ENCODE measurements at regions not wholly inside any gene's neighbourhood (a gene's known extent, or its start where the extent isn't known, plus 50 kb on each side); places are given as distances from the start of the nearest gene placed in this dataset.

GRCh38 chr2:41967476-41968181 lies 80.2 kb upstream of the PKDCC start:
- DNase-seq = no peak

- no peak for DNase-seq
Observed at GRCh38 chr2:41968182-41968578, 79.6 kb upstream of the PKDCC start.

DNA sequence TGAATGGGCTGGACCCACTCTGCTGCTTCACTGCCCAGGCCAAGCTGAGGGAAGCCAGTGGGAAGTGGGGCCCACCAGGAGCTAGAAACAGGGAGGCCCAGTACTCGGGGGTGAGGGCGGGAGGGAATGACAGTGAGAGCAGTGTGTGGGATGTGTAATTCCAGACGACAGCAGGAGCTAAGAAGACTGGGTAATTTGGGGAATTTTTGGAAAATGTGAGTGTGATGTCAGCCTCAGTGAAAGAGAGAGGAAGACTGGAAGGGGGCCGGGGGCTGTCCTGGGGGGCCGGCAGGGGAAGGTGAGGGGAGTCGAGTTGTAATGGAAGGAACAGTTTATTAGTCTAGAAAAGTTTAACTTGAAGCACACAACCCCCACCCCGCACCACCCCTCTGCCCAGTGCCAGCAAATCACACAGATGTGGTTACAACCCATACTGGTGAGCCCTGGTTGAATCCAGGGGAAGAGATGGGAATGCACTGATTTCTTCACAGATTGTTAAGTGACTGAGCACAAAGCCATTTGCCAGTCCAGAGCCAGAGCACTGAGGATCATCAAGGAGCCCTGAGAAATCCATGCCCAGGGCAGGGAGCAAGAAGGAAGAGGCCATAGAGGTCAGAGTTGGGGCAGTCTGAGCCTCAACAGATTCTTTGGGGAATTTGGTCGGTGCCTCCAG lies 76.7 kb upstream of the PKDCC start:
- DNase-seq = no peak

DNA sequence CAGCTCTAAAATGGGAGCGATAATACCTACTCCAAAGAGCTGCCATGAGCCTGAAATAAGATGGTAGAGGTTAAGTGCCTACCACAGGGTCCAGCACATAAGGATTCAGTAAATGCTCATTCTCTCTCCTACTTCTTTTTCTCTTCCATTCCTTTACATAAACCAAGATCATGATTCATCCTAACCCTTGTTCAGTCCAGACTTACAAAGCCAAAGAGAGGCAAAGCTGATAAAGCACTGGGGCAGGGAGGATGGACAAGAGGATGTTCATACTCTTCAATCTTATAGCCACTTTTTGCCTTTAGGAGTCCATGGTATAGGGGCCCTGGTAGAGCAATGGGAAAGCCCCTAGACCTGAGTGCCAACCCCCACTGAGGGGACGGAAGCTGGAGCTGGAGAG lies 75.6 kb upstream of the PKDCC start:
- no peak for DNase-seq

- DNase-seq = no peak
Observed at GRCh38 chr2:41972819-41973218, 75.0 kb upstream of the PKDCC start.

- DNase-seq = no peak
Observed at GRCh38 chr2:41973871-41974270, 74.0 kb upstream of the PKDCC start.

DNA sequence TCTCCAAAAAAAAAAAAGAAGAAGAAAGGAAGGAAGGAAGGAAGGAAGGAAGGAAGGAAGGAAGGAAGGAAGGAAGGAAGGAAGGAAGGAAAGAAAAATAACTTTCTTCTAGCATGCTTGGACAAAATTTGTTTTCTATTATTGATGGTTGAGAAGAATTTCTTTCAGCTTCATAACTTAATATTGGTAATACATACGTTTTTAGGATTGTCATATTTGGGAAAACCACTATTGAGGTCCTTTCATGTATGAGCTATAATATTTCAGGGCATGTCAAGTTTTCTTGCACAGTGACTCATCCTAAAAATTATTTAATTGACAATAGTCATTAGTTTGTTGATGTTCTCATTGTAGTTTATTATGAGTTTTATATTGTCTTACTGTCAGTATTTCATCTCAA lies 66.4 kb upstream of the PKDCC start:
- no peak for DNase-seq

- DNase-seq = no peak
Observed at GRCh38 chr2:41985573-41986095, 62.2 kb upstream of the PKDCC start.

GRCh38 chr2:41989501-41990180 lies 58.2 kb upstream of the PKDCC start:
- DNase-seq = no peak

- DNase-seq = no peak
Observed at GRCh38 chr2:41990245-41990644, 57.6 kb upstream of the PKDCC start.

DNA sequence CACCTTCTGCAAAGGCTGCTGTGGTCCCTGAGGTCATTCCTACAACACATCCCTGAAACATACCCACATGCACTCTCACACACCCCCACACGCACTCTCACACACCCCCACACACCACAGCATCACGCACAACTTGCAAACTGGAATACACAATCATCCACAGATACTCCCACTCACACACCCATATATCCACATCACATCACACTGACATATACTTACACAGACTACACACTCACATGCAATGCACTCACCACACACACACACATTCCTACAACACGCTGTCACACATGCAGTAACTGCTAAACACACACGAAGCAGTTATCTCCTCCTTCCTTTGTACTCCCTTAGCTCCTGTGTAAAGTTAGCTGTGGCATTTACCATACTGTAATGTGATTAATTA lies 57.1 kb upstream of the PKDCC start:
- DNase-seq = no peak

DNA sequence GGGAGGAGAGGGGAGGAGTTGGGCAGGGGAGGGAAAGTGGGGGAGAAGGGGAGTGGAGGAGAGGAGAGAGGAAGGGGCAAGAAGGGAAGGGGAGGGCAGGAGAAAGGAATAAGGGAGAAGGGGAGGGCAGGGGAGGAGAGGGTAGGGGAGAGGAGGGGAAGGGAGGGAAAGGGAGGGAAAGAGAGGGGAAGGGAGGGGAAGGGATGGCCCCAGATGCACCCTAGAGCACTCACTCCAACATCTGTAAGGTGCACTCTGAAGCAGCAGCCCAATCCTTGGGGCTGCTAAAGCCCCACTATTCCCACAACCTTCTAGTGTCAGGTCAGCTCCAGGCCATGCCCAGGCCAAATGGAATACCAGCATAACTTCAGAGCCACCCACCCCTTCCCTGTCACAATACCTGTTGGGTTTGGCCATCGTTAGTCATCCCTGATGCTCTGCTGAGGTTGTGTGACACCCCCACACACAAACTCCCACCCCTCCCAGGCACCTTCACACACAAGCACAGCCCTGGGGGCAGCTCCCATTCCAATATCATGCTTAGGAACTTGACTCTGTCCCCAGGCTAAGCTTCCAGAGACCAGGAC lies 55.7 kb upstream of the PKDCC start:
- no peak for DNase-seq

DNA sequence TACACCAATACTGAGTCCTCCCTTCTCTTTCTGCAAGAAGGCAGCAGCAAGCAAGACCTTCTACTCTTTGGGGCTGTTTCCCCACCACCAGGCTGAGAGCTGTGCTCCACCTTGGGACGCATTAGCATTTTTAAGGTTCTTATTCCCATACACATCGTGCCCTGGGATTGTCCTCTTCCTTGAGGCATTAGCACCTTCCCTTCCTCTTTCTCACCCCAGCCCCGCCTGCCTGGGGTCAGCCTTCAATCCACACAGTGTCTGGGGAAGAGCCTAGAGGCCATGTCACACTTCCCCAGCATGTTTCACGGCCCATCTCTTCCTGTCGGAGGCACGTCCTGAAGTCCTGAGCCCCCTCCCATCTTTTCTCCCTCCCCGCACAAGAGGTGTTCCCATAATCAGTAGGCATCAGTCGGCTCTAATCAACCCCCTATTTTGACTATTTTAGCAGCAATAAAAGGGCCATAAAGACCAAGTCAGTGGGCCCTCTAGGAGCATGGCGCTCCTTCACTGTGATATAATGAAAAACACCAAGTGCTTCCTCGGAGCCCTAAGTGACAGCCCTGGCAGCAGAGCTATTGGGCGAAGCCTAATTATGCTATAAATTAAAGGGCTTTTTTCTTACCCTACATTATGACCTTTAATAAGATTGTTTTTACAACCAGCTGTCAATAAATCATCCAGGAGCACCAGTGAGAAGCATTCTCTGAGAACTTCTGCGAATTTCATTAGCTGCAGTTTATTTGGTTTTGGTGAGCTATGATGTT lies 55.0 kb upstream of the PKDCC start:
- DNase-seq = no peak

DNA sequence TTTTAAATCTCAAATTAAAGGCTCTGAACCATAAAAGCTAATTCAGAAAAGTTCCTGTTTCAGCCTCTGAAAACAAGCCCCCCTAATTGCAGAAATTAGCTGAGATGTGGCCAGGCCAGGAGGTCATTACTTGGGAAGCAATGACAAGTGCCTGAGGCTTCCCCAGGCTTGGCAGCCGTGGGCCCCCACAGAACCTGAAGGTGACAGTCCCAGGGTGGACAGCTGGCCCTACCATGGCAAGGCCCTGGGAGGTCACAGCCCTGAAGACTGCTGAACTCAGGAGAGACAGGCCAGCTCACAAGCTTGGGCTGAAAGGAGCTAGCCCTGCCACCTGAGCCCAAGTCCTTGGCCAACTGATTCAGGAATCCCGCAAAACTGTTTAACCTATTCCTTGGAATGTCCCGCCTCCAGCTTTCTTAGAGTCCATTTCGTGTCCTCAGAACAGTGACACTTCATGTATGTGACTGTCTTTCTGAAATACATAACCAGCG lies 54.3 kb upstream of the PKDCC start:
- DNase-seq = no peak

DNA sequence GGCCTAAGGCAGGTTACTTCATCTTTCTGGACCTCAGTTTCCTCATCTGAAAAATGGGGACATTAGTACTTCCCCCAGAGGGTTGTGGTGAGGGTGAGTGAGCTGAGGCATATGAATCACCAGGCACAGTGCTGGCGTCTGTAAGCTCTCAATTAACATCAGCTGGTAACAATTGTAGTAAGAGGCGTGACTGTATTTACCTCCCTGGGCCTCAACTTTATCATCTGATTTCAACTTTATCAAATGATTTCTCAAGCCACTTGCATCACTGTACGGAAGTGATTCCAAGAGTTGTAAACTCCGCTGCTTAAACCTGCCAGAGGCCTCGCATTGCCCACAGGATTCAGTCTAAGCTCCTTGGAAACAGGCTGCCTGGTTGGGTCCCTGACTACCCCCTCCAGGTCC lies 53.6 kb upstream of the PKDCC start:
- no peak for DNase-seq

- DNase-seq = no peak
Observed at GRCh38 chr2:41994661-41995060, 53.2 kb upstream of the PKDCC start.

DNA sequence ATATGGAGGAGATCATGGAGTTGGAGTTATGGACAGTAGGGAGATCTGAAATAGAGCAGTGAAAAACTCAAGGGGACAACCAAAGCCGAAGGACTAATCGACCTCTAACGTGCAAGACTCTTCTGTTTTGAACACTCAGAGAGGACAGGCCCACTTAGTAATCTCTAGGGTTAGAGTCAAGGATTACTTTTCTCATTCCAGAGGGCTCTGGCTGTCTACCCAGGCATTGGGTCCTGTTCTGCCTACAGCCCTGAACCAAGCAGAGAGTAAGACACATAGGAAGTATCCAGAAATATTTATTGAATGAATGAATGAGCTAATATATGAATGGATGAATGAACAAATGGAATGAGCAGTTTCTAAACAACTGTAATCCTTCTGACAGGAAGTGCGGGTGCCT lies 50.3 kb upstream of the PKDCC start:
- no peak for DNase-seq
